HFF-Myc (cell line): ENCODE measurements at regions not wholly inside any gene's neighbourhood (a gene's known extent, or its start where the extent isn't known, plus 50 kb on each side); places are given as distances from the start of the nearest gene placed in this dataset.
"Not testable (repeated sequence)": the region's sequence is repeated elsewhere in the genome, so short reads cannot be mapped to it uniquely, and the experiment has no call there.

Experiments used
- DNase-seq: peaks from one replicate; pipeline ENCODE4 v3.0.0-alpha.2; 2011; ENCODE audit warnings: low read depth; ENCODE audit errors: extremely low read depth
- H3K4me3 ChIP-seq: replicated peaks from 2 replicates; pipeline ENCODE4 v1.5.1; 2011; ENCODE audit warnings: low read depth, mild to moderate bottlenecking, control low read depth, low read length
- CTCF ChIP-seq: IDR thresholded peaks from 2 replicates; pipeline ENCODE4 v1.5.1; 2012; ENCODE audit warnings: mild to moderate bottlenecking, low read depth, low read length, control low read depth; ENCODE audit errors: missing control alignments

GRCh38 chr12:88677464-88677863, 97.2 kb upstream of the KITLG start:
- no peak for DNase-seq
- no peak overlapping the region for H3K4me3 ChIP-seq
- no peak for TF ChIP-seq CTCF

- H3K4me3 ChIP-seq, result not testable (repeated sequence)
These were observed 87.3 kb upstream of the KITLG start for GRCh38 chr12:88667615-88668014.

GRCh38 chr12:88665071-88665470, 84.8 kb upstream of the KITLG start:
- DNase-seq, result no peak
- H3K4me3 ChIP-seq, result no peak overlapping the region
- TF ChIP-seq CTCF, result no peak

More at GRCh38 chr12:88667615-88668014, 87.3 kb upstream of the KITLG start:
- DNase-seq, result not testable (repeated sequence)

- no peak for DNase-seq
These were observed 82.7 kb upstream of the KITLG start for GRCh38 chr12:88662961-88663360.

GRCh38 chr12:88662093-88662492, 81.8 kb upstream of the KITLG start:
- no peak for DNase-seq
- no peak overlapping the region for H3K4me3 ChIP-seq

More at GRCh38 chr12:88662961-88663360, 82.7 kb upstream of the KITLG start:
- no peak for TF ChIP-seq CTCF
- H3K4me3 ChIP-seq, result no peak overlapping the region

GRCh38 chr12:88658009-88658408, 77.7 kb upstream of the KITLG start:
- DNase-seq, result no peak
- TF ChIP-seq CTCF, result no peak
- no peak overlapping the region for H3K4me3 ChIP-seq

More at GRCh38 chr12:88662093-88662492, 81.8 kb upstream of the KITLG start:
- no peak for TF ChIP-seq CTCF

GRCh38 chr12:88650715-88651114, 70.4 kb upstream of the KITLG start:
- no peak for TF ChIP-seq CTCF
- DNase-seq, result no peak
- no peak overlapping the region for H3K4me3 ChIP-seq

GRCh38 chr12:88648625-88649024, 68.4 kb upstream of the KITLG start:
- no peak overlapping the region for H3K4me3 ChIP-seq
- no peak for TF ChIP-seq CTCF
- DNase-seq, result no peak
